NCI-H82 (cell line): ENCODE measurements at regions not wholly inside any gene's neighbourhood (a gene's known extent, or its start where the extent isn't known, plus 50 kb on each side); places are given as distances from the start of the nearest gene placed in this dataset.

Experiments
- DNase-seq: peaks from one replicate; lab custom pipeline; 2025; lab: John Stamatoyannopoulos, UW

GRCh38 chr15:95449230-95449628 is 881.3 kb upstream of the NR2F2 start:
- DNase-seq, result no peak

- no peak for DNase-seq
Observed at GRCh38 chr15:95450413-95450812, 880.1 kb upstream of the NR2F2 start.

GRCh38 chr15:95451938-95452337 is 878.6 kb upstream of the NR2F2 start:
- DNase-seq, result no peak

DNA sequence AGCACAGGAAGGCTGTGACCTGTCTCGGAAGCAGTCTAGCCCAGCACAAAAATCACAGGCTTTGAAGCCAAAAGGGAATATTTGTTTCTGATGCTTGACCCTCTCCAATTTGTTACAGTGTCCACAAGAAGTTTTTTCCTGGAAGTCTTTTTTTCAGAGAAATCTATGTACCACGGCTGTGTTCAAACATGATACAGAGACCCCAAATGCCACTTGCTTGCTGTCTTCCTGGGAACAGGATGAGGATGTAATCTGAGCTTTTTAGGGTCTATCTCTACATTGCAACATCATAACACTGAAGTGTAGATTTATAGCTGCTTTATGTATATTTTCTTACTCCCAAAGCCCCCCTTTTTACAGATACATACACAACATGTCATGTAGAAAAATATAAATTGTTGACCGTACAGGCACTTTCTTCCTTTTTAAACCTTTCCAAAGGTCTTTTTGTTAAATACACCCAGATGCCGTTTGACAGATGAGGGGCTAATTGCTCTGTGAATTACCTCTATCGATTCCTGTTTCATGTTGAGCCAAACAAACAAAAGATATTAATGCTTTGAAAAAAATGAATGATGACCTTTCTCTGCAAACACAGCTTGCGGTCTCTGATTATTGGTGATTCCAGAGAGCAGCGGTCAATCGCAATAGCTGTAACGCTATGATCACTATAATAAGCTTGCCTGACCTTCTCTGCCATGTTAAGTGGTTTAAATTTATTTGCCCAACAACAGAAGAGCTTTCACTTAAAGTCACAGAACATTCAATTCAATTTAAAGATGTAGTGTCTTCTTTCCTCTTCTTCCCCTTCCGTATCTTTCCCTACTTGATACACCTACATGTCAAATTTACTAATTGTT is 875.9 kb upstream of the NR2F2 start:
- DNase-seq, result no peak

DNA sequence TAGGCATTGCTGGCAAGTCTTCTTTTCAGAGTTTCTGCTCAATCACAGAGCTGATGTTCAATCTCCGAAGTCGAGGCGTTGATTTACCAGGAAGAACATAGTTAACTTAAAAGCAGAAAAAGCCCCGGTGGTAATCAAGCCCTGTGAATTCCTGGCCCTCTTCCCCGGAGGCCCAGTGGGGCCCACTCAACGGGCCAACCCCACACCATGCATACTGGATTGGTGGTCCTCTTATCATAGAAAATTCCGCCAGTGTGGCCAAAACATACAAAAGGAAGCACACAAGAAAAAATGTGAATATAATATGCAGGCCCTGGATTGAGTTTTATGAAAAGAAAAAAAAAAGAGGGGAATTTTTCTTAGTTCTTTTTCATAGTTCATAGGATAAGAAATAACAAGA is 873.0 kb upstream of the NR2F2 start:
- no peak for DNase-seq

GRCh38 chr15:95458721-95459120 is 871.8 kb upstream of the NR2F2 start:
- DNase-seq, result no peak

GRCh38 chr15:95459273-95459672 is 871.2 kb upstream of the NR2F2 start:
- no peak for DNase-seq

GRCh38 chr15:95464509-95464908 is 866.0 kb upstream of the NR2F2 start:
- no peak for DNase-seq

GRCh38 chr15:95468820-95469219 is 861.7 kb upstream of the NR2F2 start:
- DNase-seq, result peak; percentile 47

DNA sequence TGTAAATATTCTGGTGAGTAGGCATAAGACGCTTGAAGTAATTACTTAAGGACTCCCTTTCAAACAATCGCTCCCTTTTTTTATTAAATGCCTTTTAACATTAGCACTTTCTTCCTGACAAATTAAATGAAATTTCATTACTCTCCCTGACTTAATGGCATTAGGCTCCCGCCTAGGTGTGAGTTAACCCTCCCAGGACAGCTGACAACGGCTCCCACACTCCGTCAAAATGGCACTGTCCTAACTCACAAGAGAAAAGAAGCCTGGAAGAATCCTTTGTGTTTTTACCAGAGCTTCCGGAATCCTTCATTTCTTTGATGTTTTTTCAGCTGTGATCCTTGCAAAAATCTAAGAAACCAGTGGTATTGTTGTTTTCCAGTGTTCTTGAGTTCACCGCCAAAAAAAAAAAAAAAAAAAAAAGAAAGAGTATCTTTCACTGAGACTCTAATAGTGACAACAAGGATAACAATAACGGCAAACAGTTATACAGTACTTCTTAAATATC is 861.0 kb upstream of the NR2F2 start:
- peak; percentile 76 for DNase-seq

DNA sequence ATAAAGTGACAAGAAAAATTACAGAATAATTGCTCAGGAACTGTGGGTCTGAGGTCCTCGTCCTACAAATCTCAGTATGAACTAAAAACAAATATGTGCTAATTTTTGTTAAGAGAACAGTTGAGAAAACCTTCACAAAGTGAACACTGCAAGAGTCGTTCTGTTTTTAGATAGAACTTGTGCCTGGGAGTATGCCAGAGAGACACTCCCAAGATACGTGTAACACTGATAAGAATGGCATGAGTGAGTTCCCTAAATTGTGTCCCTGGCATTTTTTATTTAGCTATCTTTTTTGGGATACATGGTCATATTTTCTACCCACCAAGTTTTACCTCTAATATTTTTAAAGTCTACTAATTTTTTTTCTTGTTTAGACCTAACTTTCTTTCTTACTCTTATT is 860.0 kb upstream of the NR2F2 start:
- no peak for DNase-seq

DNA sequence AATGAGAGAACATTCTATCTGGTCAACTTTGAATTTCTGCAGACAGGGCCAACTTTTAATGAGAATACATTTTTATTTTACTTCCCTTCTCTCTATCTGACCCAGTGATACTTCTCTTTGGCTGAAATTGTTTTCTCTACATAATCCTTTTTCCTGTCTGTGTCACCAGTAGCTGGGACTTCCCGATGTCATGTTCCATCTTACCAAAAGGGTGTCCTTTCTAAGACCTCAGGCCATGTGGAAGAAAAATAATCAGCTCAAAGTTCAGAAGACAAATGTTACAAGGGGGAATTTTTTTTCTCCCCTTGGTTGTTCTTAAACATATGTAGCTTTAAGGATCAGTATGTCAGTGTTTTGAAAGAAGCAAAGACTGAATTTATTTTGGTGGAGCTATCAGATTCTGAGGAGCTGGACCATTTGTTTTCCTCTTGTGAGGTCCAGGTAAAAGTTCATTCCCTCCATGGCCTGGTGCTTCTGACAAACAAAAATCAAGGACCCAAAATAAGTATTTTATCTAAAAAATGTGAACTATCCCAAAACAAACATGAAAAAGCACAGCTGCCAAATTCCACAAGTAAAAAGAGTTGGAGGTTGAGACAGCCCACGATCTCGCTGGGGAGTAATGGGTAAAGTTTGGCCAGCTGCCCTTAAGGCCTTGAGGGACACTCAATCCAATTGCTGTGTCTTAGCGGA is 859.4 kb upstream of the NR2F2 start:
- DNase-seq, result peak; percentile 24

DNA sequence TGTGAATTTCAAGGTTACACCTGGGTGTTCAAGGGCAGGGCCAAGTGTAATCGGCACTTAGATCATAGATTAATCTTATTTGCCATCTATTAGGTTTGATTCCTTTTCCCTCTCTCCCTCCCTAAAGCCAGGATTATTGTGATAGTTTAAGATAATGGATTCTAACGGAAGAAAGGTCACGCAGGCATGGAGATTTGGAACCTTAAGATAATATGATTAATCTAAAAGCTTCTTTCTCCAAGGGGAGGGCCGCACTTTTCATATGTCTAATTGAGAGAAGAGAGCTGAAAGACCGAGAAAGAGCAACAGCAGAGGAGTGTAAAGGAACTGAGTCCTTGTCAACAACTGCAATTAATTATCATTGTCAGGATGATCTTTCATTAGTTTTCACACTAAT is 858.8 kb upstream of the NR2F2 start:
- peak; percentile 99 for DNase-seq

- no peak for DNase-seq
Observed at GRCh38 chr15:95475067-95475466, 855.4 kb upstream of the NR2F2 start.

- no peak for DNase-seq
Observed at GRCh38 chr15:95479308-95479707, 851.2 kb upstream of the NR2F2 start.

DNA sequence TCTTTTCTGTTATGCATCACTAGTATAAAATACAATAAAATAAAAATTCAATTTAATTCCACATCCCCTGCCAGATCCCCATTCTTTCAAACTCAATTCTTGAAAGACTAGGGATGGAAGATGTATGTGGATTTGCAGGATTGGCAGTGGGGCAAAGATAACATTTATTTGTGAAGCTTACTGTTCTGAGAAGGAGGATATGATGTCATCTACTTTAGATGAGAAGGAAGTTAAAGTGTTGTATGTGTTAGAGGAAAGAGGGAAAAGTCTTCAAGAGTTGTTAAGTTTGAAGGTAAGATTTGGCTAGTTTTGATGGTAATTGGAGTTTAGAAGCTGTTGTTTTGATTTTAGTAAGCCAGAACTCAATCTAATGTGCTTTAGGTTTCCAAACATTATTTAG is 845.1 kb upstream of the NR2F2 start:
- no peak for DNase-seq

DNA sequence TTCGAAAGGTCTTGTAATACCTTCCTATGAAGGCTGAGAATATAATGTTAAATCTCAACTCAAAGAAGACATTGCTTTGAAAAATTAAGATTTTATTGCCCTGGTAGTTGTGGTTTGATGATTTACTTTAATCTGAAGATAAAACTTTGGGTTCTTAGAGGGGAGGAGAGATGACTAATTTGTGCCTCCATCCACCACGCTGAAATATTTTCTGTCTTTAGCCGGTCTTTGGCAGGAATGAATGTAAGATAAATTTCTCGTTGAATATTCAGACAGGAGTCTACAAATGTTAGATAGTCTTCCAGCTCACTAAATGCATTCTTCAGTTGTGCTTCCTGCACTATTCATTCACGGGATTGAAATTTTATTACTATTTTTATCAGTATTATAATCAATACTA is 844.3 kb upstream of the NR2F2 start:
- no peak for DNase-seq

DNA sequence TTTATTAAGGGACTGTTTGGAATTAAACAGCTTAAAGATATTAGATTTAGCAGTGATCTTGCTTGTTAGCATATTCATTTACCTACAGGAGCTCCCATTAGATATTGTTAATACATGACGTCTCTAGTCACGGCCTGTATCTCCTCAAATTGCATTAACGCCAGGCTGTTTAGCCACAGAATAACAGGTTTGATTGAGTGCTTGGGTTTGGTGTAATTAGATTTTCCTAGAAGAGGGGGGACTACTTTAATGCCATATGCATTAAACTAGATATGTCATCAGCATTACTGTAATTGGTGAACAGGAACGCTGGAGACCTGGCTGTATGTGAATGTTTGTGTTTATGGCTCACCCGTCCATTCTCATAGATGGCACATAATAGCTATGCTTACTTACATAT is 841.4 kb upstream of the NR2F2 start:
- DNase-seq, result peak; percentile 98

GRCh38 chr15:95492388-95493070 is 838.0 kb upstream of the NR2F2 start:
- DNase-seq, result no peak

- DNase-seq, result no peak
Observed at GRCh38 chr15:95494971-95495541, 835.4 kb upstream of the NR2F2 start.

DNA sequence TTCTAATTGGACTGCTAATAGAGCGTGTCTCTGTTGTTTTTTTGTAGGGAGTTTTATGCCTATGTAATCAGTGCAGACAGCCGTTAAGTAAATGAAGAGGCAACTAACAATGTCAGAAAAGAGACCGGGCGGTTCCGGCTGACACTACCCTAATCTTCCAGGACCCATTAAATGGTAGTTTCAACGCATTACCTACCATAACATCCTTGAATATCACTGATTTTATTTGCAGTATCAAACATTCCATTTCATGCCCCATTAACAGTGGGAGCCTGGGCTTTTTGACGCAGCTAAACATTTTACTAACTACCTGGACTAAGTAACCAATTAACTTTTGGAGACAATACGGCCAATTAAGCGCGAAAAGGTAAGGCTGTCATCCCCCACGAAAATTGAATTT is 832.9 kb upstream of the NR2F2 start:
- DNase-seq, result no peak

DNA sequence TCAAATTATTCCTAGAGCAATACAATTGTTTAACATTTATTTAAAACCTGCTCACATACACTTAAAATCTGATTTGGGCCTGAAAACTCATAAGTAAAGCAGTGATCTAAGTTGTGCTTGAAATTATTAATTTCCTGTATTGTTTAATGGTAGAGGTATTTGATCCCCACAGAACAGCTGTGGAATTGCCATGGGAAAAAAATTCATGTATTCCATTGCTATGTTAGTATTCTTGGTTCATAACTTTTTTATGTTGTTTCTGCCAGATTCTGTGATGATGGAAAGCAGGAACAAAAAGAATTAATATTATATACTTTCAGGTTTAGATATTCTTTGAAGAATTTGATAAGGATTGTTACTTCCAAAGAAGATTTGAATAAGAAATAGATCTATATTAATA is 831.5 kb upstream of the NR2F2 start:
- DNase-seq, result no peak
